ENCODE measurements at regions not wholly inside any gene's neighbourhood (a gene's known extent, or its start where the extent isn't known, plus 50 kb on each side); places are given as distances from the start of the nearest gene placed in this dataset.
"Not testable (repeated sequence)": the region's sequence is repeated elsewhere in the genome, so short reads cannot be mapped to it uniquely, and the experiment has no call there.

DNA sequence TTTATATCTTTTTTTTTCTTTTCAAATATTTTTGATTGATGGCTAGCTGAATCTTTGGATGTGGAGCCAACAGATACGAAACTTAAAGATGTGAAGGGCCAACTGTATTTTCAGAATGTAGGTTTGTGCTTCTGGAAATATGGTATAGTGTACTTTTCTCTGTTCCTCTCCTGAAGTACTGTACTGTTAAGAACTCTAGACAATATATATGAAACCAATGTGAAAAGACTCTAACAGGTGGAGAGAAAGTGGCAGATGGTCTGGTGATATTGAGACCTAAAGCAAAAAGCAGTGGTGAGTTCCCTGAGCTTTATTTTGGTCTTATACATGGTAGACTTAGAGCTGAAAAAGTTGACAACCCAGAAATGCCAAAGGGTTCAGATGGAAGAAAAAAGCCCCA, 185.0 kb upstream of the GRIN3A start:
- Histone ChIP-seq H3K27me3 (no peaks in the 10 kb centered on the region), H3K36me3 (no peaks in the 10 kb centered on the region), H3K27ac (no peak overlapping the region)

DNA sequence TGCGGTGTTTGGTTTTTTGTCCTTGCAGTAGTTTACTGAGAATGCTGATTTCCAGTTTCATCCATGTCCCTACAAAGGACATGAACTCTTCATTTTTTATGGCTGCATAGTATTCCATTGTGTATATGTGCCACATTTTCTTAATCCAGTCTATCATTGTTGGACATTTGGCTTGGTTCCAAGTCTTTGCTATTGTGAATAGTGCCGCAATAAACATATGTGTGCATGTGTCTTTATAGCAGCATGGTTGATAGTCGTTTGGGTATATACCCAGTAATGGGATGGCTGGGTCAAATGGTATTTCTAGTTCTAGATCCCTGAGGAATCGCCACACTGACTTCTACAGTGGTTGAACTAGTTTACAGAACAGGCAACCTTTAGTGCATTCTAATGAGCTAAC, 178.5 kb upstream of the GRIN3A start:
- not testable (repeated sequence) for H3K9me3 ChIP-seq; H3K4me3 ChIP-seq; H3K36me3 ChIP-seq; DNase-seq (ENCODE audit: low spot score); H3K27ac ChIP-seq; H3K27me3 ChIP-seq; H3K4me1 ChIP-seq

More for the DNA sequence above, 185.0 kb upstream of the GRIN3A start:
- DNase-seq (ENCODE audit: low spot score) = no peak
- Histone ChIP-seq H3K4me1 (no peaks in the 10 kb centered on the region), H3K9me3 (no peaks in the 10 kb centered on the region), H3K4me3 (no peak overlapping the region)
- TF ChIP-seq CTCF (IDR thresholded peaks at IDR 0.05) = no peak

DNA sequence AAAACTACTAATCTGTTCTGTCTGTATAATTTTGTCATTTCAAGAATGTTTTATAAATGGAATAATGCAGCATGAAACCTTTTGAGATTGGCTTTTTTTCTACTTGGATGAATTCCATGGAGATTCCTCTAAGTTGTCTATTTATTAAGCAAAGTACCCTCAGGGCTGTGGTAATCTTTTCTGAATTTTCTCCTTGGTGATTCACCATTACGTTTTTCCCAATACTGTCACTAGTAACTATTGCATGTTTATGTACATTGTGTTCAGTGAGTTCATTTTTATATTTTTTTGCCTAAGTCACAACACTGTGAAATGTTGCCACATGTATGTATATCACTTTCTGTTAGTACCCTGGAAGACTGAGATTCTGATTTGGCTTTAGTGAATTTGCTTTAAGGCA, 177.0 kb upstream of the GRIN3A start:
- Histone ChIP-seq H3K27ac (no peak overlapping the region), H3K27me3 (peaks cover 0 to 4% of the 10 kb centered on the region in 2 donors), H3K9me3 (no peaks in the 10 kb centered on the region), H3K4me3 (no peak overlapping the region), H3K36me3 (no peaks in the 10 kb centered on the region), H3K4me1 (no peaks in the 10 kb centered on the region)
- DNase-seq (ENCODE audit: low spot score) = no peak
- TF ChIP-seq CTCF (IDR thresholded peaks at IDR 0.05) = no peak

GRCh38 chr9:101912698-101913097, 174.3 kb upstream of the GRIN3A start:
- TF ChIP-seq CTCF (IDR thresholded peaks at IDR 0.05) = no peak
- no peaks in the 10 kb centered on the region for H3K36me3 ChIP-seq
- H3K4me1 ChIP-seq = no peaks in the 10 kb centered on the region
- no peak overlapping the region for H3K4me3 ChIP-seq
- DNase-seq (ENCODE audit: low spot score) = no peak
- peaks cover 0 to 4% of the 10 kb centered on the region in 2 donors for H3K27me3 ChIP-seq
- peaks cover 0 to 7% of the 10 kb centered on the region in 2 donors for H3K9me3 ChIP-seq
- H3K27ac ChIP-seq = no peak overlapping the region

DNA sequence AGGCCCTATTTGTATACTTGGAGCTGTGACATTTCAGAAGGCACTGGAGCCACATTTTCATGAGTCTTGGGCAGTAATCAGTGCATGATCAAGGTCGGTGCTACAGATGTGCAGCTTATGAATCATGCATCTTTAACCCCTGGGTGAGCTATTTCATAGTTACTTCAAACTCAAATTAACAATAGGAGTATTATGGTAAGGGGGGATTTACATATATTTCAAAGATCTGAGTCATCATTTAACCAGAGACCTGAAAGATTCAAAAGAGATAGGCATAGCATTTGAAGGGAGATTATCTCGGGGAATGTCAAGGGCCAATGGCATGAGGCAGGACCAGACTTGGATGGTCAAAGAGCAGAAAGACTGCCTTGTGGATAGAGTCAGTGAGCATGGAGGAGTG, 169.0 kb upstream of the GRIN3A start:
- Histone ChIP-seq H3K27ac (no peak overlapping the region), H3K4me3 (no peak overlapping the region), H3K4me1 (no peaks in the 10 kb centered on the region), H3K36me3 (no peaks in the 10 kb centered on the region), H3K9me3 (peaks cover 0 to 7% of the 10 kb centered on the region in 2 donors), H3K27me3 (no peaks in the 10 kb centered on the region)
- TF ChIP-seq CTCF (IDR thresholded peaks at IDR 0.05) = no peak
- DNase-seq (ENCODE audit: low spot score) = no peak

GRCh38 chr9:101904845-101905244, 166.4 kb upstream of the GRIN3A start:
- Histone ChIP-seq H3K9me3 (peaks cover 0 to 7% of the 10 kb centered on the region in 2 donors), H3K36me3 (no peaks in the 10 kb centered on the region), H3K4me3 (no peak overlapping the region), H3K27me3 (no peaks in the 10 kb centered on the region), H3K4me1 (no peaks in the 10 kb centered on the region), H3K27ac (no peak overlapping the region)
- TF ChIP-seq CTCF (IDR thresholded peaks at IDR 0.05) = no peak
- no peak for DNase-seq (ENCODE audit: low spot score)

Data from right atrium auricular region (tissue), 2 donors.